ENCODE measurements at regions not wholly inside any gene's neighbourhood (a gene's known extent, or its start where the extent isn't known, plus 50 kb on each side); places are given as distances from the start of the nearest gene placed in this dataset.

DNA sequence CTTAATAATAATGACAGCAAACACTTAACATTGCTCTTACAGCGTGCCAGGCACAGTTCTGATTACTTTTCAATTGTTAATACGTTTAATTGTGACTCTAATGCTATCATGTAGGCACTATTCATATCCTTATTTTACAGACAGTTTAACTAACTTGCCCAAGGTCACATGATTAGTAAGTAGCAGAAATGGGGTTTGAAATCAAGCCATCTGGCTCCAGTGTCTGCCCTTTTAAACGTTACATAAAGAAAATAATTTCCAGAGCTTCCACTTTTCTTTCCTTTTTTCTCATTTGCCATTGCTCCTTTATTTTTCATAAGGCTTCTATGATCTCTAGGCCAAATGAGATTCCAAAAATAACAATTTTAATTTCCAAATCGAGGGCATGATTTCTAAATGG lies 50.6 kb upstream of the IKZF2 start:
- POLR2A ChIA-PET = no interaction called here
- CTCF ChIA-PET = interaction anchor here (0.9 kb wide), 1 partner anchor 31 kb away, joined by 3 read pairs; no protein-coding TSS in a partner anchor

DNA sequence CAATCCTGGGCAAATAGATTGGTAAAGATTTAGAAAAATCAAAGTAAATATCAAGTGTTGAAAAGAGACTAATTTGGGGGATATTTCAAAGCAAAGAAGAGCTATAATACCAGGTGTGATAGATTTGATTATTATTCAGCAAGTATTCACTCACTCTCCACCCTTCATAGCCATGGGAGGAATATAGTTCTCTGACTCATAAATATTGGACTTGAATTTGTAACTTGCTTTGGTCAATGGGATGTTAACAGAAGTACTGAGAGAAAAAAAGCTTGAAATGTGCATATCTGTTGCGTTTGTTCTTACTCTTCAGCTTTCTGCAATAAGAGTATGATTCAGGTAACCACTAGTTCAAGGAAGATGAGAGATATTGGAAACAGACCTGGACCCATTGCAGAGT lies 54.5 kb upstream of the IKZF2 start:
- ChIA-PET CTCF (no interaction called here), POLR2A (no interaction called here)

DNA sequence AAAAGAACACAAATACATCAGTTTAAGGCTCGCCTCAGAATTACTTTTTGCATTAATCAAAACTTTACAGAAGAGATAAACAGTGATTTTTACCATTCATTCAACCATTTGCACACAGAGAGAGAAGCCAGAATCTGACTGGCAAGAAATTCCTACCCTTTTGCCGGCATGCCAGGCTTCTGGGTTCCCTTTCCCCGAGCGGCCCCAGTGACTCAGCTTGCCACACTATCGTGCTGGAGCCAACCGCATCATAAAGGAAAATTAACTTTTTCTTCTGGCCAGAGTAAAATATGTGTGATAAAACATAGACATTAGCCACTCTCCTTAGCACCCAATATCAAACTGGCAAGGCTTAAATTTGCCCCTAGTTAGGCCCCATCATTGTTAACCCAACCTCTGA lies 61.8 kb upstream of the IKZF2 start:
- ChIA-PET POLR2A (no interaction called here), CTCF (no interaction called here)

DNA sequence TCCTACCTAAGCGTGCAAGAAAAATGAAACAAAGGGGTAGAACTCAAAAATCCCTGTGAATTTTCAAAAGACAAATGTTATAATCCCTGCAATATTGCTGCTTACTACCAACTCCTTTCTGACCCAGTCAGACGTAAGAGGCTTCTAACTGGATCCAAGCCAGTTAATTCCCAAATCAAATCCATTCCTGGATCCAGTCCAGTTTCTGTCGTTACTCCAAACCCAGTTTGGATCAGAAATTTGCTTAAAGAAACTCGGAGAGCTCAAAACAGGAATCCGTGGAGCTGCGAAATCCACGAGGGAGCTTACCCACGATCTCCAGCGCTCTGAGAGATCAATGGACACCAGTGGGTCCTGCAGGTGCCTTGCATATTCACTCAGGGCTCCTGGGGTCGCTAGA lies 62.8 kb upstream of the IKZF2 start:
- POLR2A ChIA-PET = no interaction called here

DNA sequence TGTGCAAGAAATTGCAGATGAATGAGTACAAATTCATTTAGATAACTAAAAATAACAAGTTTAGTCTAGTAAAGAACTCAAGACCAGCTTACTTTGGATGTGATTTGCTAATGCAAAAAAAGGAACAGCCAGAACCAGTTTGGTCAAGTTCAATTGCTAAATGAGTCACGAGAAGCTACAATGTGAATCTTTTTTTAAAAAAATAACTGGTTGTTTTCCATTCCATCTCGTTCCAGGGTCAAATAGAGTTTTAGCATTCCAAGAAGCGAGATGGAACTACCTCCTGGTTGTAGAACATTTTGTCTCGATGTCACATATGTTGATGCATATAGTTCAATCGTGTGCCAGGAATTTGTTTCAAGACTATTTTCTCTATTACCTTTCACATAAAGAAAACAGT lies 65.0 kb upstream of the IKZF2 start:
- ChIA-PET CTCF (no interaction called here), POLR2A (no interaction called here)

More for the DNA sequence above, 62.8 kb upstream of the IKZF2 start:
- CTCF ChIA-PET = no interaction called here

DNA sequence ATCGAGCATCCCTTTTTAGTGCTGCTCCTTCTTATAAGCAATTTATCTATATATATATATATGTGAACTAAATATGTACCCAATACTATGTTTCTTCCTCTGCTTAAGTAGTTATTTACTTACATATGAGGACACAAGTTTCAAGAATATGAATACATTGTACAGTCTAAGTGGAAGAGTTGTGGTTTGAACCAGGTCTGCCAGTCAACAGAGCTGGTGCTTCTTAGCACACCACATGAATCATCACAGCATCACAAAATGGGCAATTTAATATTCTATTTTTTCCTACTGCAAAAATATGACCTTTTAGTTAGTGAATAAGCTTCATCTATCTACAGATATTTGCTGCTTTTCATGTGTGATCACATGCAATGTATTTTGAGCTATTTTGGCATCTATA lies 64.4 kb upstream of the SPAG16 start:
- CTCF ChIA-PET = no interaction called here

DNA sequence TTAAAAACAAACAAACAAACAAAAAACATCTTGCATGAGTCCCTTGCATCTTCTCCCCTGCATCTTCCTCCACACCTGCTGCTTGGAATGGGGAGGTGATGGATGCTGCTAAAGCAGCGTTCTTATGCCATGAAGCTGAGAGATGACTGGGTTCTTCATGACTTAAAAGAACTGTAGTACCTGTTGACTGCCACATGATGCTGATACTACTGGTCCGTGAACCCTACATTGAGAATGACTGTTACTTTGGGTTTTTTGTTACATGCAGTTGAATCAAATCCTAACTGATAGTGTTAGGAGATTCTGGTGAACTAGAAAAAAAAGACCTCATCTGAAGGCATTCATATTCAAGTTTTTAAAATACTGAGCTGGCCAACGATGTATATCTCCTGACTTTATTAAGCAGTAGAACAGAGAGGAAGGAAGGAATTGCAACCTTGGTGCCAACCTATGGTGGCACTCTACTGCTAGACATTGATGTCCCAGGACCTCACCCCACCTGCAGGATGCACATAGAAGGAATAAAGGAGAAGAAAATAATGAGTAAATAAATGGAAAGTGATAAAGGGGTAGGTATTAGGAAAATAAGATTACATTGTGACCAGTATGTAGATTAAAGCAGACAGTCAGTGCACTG lies 63.2 kb upstream of the SPAG16 start:
- POLR2A ChIA-PET = no interaction called here
- CTCF ChIA-PET = no interaction called here

More for the DNA sequence above, 64.4 kb upstream of the SPAG16 start:
- POLR2A ChIA-PET = no interaction called here

DNA sequence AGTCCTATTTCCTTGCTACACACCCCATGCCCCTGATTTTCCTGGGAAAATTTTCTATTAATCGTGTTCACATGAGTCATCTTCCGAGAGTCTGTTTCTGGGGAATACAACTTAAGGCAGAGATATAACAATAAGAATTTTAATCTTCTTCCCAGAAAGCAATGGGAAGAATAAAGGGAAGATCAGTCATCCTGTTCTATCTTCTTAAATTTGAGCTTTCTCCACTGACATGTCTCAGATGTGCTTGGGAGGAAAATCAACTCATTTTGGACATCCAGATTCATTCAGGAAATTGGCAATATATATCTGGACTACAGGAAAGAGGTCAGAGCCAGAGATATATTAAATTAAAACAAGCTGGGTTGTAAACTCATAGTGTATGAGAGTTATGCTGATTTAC lies 62.3 kb upstream of the SPAG16 start:
- CTCF ChIA-PET = no interaction called here
- POLR2A ChIA-PET = no interaction called here

DNA sequence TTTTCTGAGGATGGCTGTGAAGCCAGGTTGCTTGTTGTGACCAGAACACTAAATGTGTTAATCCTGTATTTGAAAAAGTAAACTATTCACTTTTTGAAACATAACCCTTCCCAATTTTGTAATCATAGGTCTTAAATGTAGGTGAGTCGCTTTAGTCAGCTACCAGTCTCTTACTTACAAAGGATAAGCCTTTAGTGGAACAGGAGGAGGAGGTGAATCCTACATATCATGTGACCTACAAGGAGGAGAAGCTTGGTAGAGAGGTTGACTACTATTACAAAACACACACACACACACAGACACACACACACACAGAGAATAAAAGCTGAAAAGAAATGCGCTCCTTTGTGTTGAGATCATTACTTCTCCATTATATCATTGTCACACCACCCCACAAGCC lies 59.9 kb upstream of the SPAG16 start:
- ChIA-PET CTCF (no interaction called here), POLR2A (no interaction called here)

DNA sequence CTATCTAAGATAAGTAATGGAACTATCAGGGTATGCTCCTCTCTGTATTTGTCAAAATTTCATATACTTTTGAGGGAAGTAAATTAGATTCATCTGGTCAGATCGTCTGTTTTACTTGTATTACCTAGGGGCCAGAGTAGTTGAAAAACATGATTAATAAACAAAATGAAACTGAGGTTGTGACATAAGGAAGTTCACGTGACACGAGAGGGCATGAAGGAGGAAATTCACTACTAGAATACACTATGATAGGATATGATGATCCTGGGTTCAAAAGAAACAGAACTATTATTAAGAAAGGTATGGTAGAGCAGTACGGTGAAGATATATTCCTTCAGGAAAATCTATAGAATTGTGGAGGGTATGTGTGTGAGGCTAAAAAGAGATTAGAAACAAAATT lies 58.4 kb upstream of the SPAG16 start:
- ChIA-PET CTCF (no interaction called here), POLR2A (no interaction called here)

DNA sequence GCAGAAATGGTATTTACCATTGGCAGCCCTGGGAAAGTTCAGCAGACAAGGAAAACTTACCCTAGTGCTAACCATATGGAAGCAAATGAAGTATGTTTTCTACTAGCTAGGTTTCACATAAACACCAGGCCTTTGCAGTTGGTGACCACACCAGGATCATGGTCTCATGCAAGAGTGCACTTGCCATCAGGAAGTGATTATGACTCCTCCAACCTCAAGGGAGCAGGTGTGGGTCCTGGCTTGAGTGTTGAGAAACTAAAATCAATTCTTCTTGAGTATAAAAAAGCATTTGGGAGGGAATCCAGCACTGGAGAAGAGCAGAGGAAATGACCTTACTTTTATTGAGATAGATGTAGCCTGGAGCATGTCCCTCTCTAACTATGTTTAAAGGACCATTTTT lies 56.8 kb upstream of the SPAG16 start:
- CTCF ChIA-PET = no interaction called here
- POLR2A ChIA-PET = no interaction called here

DNA sequence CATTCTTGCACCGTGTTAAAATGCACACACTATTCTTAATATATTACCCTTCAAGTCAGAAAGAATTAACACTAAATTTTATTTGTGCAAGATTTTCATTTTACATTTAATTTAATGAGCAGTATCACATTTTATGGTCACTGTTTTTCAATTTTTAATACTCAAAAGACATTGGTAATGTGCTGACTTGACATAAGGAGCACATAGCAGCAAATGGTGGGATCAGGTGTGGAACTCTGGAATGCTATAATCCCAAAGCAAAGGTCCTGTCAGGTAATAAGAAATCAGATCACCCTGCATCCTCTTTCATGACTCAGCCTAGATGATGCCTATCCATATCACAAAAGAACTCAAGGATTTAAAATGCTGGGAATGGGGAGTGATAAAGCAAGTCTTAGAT lies 55.6 kb upstream of the SPAG16 start:
- ChIA-PET CTCF (no interaction called here), POLR2A (no interaction called here)

DNA sequence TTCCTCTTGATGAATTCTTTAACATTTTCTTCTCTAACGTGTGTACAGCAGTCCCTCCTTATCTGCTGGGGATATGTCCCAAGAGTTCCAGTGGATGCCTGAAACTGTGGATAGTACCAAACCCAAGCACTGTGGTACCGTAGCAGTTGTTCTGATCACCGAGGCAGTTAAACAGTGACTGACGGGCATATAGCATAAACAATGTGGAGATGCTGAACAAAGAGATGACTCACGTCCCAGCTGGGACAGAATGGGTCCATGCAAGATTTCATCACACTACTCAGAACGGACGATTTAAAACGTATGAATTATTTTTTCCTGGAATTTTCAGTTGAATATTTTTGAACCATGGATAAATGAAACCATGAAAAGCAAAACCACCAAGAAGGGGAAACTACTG lies 54.5 kb upstream of the SPAG16 start:
- ChIA-PET CTCF (no interaction called here), POLR2A (no interaction called here)

DNA sequence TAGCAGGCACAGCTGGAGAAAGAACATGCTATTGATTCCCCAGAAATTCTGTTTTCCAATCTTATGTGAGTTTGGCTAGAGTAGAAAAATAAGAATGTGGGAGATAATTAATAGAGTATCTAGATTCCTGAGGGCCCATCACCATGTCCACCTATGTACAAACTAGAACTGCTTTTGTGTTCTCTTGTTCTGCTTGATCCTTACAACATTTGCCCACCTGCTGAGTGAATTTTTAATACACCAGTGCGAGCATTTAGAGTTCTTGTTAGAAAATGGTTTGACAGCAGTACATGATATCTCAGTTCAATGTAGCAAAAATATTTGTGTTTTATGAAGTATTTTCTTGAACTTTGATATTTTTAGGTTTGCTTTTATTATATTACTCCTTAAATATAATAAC lies 52.3 kb upstream of the SPAG16 start:
- POLR2A ChIA-PET = no interaction called here
- CTCF ChIA-PET = no interaction called here

DNA sequence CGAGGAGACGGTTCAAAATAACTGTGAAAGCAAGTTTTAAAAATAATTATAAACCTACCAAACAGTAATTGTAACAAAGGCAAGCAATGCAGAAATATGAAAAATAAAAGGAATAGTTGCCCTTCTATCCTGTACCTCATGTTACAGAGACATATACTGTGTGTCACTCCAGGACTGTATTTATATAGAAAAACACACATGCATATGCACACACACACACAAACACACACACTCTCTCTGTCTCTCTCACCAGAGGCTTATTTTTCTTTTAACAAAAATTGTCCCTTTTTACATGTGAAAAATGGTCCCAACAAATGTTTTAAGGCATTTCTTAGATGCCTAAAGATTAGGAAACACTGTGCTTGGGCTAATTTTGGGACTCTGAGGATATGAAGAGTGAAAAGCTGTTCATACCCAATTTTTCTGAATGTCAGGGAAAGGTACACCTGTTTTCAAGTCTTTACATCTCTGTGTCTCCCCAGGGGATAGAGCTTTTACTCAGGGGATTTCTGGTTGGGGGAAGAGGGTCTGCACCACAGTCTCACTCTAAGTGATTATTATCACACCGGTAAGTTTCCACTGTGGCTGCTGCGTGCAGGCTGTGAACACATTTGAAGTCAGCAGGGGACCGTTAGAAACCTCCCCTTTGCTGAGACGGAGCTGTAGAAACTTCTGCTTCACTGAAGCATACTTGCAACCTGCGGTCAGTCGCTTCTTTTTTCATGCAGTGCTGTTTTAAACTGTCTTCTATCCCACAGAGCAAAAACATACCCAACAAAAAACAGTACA lies 51.4 kb upstream of the SPAG16 start:
- CTCF ChIA-PET = interaction anchor here (0.5 kb wide), 1 partner anchor 31 kb away, joined by 3 read pairs; no protein-coding TSS in a partner anchor
- POLR2A ChIA-PET = no interaction called here

DNA sequence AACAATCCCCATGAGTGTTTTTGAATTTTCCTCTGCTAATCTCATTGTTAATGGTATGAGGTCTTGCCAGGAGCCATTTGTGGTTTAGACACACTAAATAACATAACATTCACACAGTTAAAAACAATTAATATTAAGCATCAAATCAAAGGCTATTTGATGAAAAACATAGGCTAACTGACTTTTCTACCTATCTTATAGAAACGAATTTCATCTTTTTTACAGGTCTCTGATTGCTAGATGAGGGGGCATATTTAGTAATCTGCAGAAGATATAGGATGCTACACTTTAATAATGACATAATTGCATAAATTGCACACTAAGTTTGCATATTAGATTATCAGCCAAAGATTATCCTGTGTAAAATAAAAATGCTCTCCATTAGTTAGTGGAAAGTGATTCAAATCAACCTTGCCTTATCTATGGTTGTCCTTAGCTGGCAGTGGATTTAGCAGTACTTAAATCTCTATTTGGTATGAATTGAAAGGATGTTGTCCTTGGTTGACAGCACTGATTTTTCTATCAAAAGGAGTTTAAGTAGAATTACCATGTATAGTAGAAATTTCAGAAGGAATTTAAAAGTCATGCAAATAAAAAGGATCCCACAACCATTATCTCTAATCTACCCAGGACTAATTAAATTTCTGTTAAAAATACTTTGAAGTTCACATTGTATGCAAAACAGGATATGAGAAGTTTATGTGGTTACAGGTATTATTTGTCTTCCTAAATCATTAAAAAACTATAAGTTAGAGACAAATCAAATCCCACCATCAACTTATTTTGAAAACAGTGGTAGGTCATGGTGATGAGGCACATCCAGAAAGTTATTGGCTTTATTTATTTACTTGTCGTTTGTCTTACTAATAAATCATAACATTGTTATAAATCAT lies 50.6 kb upstream of the SPAG16 start:
- ChIA-PET CTCF (interaction anchor here (0.5 kb wide), 1 partner anchor 32 kb away, joined by 3 read pairs; no protein-coding TSS in a partner anchor), POLR2A (no interaction called here)
